Neuronal stem cell (in vitro differentiated cells): ENCODE measurements at regions not wholly inside any gene's neighbourhood (a gene's known extent, or its start where the extent isn't known, plus 50 kb on each side); places are given as distances from the start of the nearest gene placed in this dataset.

ENCODE experiments used
- DNase-seq: peaks from one replicate; pipeline ENCODE4 v3.0.0-alpha.2; 2013; ENCODE audit warnings: low spot score
- H2AFZ ChIP-seq: one replicate; pipeline ENCODE4 v1.6.1; 2013; ENCODE audit warnings: mild to moderate bottlenecking, low read length, inconsistent platforms
- H2AK5ac ChIP-seq: 2 replicates; pipeline ENCODE4 v1.6.1; 2013; ENCODE audit warnings: low read depth, mild to moderate bottlenecking, inconsistent platforms, low read length, moderate library complexity, mixed read lengths
- H2BK120ac ChIP-seq: 2 replicates; pipeline ENCODE4 v1.6.1; 2013; ENCODE audit warnings: low read depth, mild to moderate bottlenecking, inconsistent platforms, low read length, moderate library complexity, mixed read lengths
- H2BK12ac ChIP-seq: one replicate; pipeline ENCODE4 v1.6.1; 2013; ENCODE audit warnings: low read length, inconsistent platforms
- H2BK15ac ChIP-seq: 2 replicates; pipeline ENCODE4 v1.6.1; 2013; ENCODE audit warnings: mild to moderate bottlenecking, low read length, inconsistent platforms, mixed read lengths
- H2BK5ac ChIP-seq: one replicate; pipeline ENCODE4 v1.6.1; 2013; ENCODE audit warnings: inconsistent platforms, mild to moderate bottlenecking, low read length, moderate library complexity
- H3K14ac ChIP-seq: one replicate; pipeline ENCODE4 v1.6.1; 2013; ENCODE audit warnings: low read length, inconsistent platforms
- H3K18ac ChIP-seq: 2 replicates; pipeline ENCODE4 v1.6.1; 2013; ENCODE audit warnings: low read length, inconsistent platforms
- H3K23ac ChIP-seq: 2 replicates; pipeline ENCODE4 v1.6.1; 2013; ENCODE audit warnings: low read depth, mild to moderate bottlenecking, mixed read lengths, low read length, inconsistent platforms; ENCODE audit not compliant: poor library complexity
- H3K27ac ChIP-seq: replicated peaks from 3 replicates; pipeline ENCODE4 v1.5.1; 2013; ENCODE audit warnings: low read length, inconsistent platforms
- H3K27me3 ChIP-seq, 3 experiments: 2 replicates each; pipeline ENCODE4 v1.6.1; 2013; ENCODE audit warnings: low read length in 3 of 3, mild to moderate bottlenecking in 2 of 3, inconsistent platforms in 1 of 3, low read depth in 1 of 3, mixed read lengths in 1 of 3, moderate library complexity in 1 of 3; ENCODE audit not compliant: control insufficient read depth in 3 of 3, insufficient read depth in 3 of 3
- H3K36me3 ChIP-seq, 2 donors: replicated peaks in 1 of 2; 2 replicates each; pipeline ENCODE4 v1.6.1; 2013; ENCODE audit warnings: low read length in 2 of 2; ENCODE audit not compliant: control insufficient read depth in 2 of 2, insufficient read depth in 2 of 2
- H3K4ac ChIP-seq: 2 replicates; pipeline ENCODE4 v1.6.1; 2013; ENCODE audit warnings: inconsistent platforms, mild to moderate bottlenecking, low read length, moderate library complexity
- H3K4me1 ChIP-seq, 2 donors: 1 replicate in 1 of 2; 2 replicates in 1 of 2; pipeline ENCODE4 v1.6.1; 2013; ENCODE audit warnings: low read length in 2 of 2, low read depth in 1 of 2; ENCODE audit not compliant: control insufficient read depth in 2 of 2, insufficient read depth in 1 of 2
- H3K4me2 ChIP-seq: one replicate; pipeline ENCODE4 v1.6.1; 2013; ENCODE audit warnings: mild to moderate bottlenecking, low read length, inconsistent platforms; ENCODE audit not compliant: insufficient read depth, poor library complexity, severe bottlenecking
- H3K4me3 ChIP-seq, 2 donors: 2 replicates each; pipeline ENCODE4 v1.5.1; 2013; ENCODE audit warnings: low read length in 2 of 2, mild to moderate bottlenecking in 2 of 2, inconsistent platforms in 1 of 2, moderate library complexity in 1 of 2
- H3K79me1 ChIP-seq: one replicate; pipeline ENCODE4 v1.6.1; 2013; ENCODE audit warnings: low read depth, mild to moderate bottlenecking, inconsistent platforms, low read length, moderate library complexity
- H3K9ac ChIP-seq: one replicate; pipeline ENCODE4 v1.6.1; 2013; ENCODE audit warnings: mild to moderate bottlenecking, low read depth, low read length, inconsistent platforms; ENCODE audit not compliant: poor library complexity
- H3K9me3 ChIP-seq, 2 donors: replicated peaks in 1 of 2; 2 replicates each; pipeline versions ENCODE3 to v1.6.1; 2013; ENCODE audit warnings: low read length in 2 of 2, mild to moderate bottlenecking in 2 of 2, inconsistent platforms in 1 of 2, low read depth in 1 of 2, mixed read lengths in 1 of 2, moderate library complexity in 1 of 2; ENCODE audit not compliant: control insufficient read depth in 2 of 2, insufficient read depth in 1 of 2
- H4K8ac ChIP-seq: one replicate; pipeline ENCODE4 v1.6.1; 2013; ENCODE audit warnings: low read depth, mild to moderate bottlenecking, inconsistent platforms, low read length, moderate library complexity
- H4K91ac ChIP-seq: one replicate; pipeline ENCODE4 v1.6.1; 2013; ENCODE audit warnings: low read length, low read depth, mild to moderate bottlenecking, inconsistent platforms; ENCODE audit not compliant: poor library complexity
- WGBS, 2 donors: extraction: QIAGEN DNeasy Blood & Tissue Kit; methylation state at CpG; one replicate each; pipeline ENCODE4 v1.1.7; 2013; ENCODE audit warnings: missing lambda C conversion rate in 2 of 2, mixed read lengths in 1 of 2; ENCODE audit not compliant: insufficient read length in 2 of 2, insufficient replicate concordance in 1 of 2; ENCODE audit errors: extremely low coverage in 2 of 2; 5-methylcytosine and 5-hydroxymethylcytosine counted together

- Histone ChIP-seq H3K79me1 (no peaks in the 10 kb centered on the region), H3K4me1 (peaks cover 0 to under 1% of the 10 kb centered on the region in 2 donors), H3K9me3 (no peaks in the 10 kb centered on the region), H3K4me3 (no peak overlapping the region), H2AFZ (no peak overlapping the region), H3K9ac (no peak overlapping the region), H2BK120ac (no peak overlapping the region), H2BK12ac (no peak overlapping the region), H4K91ac (no peak overlapping the region), H3K4me2 (no peak overlapping the region), H3K23ac (no peak overlapping the region), H3K36me3 (no peaks in the 10 kb centered on the region), H2AK5ac (no peak overlapping the region), H3K27ac (no peak overlapping the region), H2BK15ac (no peak overlapping the region), H3K27me3 (no peaks in the 10 kb centered on the region), H3K4ac (no peak overlapping the region), H2BK5ac (no peak overlapping the region), H3K18ac (no peak overlapping the region), H4K8ac (no peak overlapping the region), H3K14ac (no peak overlapping the region)
- no CpG with 5 or more reads among the region's 5 CpGs for WGBS, 2 donors
- DNase-seq = no peak
Measured at GRCh38 chr11:131146827-131147490, 223.5 kb upstream of the NTM start.

GRCh38 chr11:131154351-131154750, 216.1 kb upstream of the NTM start:
- Histone ChIP-seq H3K9me3 (peaks cover 0 to 2% of the 10 kb centered on the region in 2 donors), H2BK120ac (no peak overlapping the region), H3K27ac (no peak overlapping the region), H4K91ac (no peak overlapping the region), H2AFZ (peak overlapping the region; percentile 13), H3K14ac (no peak overlapping the region), H4K8ac (no peak overlapping the region), H3K4ac (no peak overlapping the region), H2BK15ac (no peak overlapping the region), H3K4me1 (peaks cover 0 to 4% of the 10 kb centered on the region in 2 donors), H3K36me3 (no peaks in the 10 kb centered on the region), H2BK5ac (no peak overlapping the region), H3K23ac (no peak overlapping the region), H3K27me3 (no peaks in the 10 kb centered on the region), H3K4me2 (no peak overlapping the region), H2AK5ac (no peak overlapping the region), H3K9ac (no peak overlapping the region), H3K79me1 (no peaks in the 10 kb centered on the region), H3K4me3 (no peak overlapping the region), H2BK12ac (no peak overlapping the region), H3K18ac (no peak overlapping the region)
- DNase-seq = no peak
- WGBS, 2 donors = no CpG with 5 or more reads among the region's 7 CpGs

GRCh38 chr11:131157678-131158077, 212.7 kb upstream of the NTM start:
- Histone ChIP-seq H4K8ac (no peak overlapping the region), H2BK15ac (no peak overlapping the region), H4K91ac (no peak overlapping the region), H3K4me2 (no peak overlapping the region), H2BK12ac (no peak overlapping the region), H2BK120ac (no peak overlapping the region), H3K4me1 (peaks cover 0 to 2% of the 10 kb centered on the region in 2 donors), H3K27ac (no peak overlapping the region), H2AK5ac (no peak overlapping the region), H3K27me3 (peaks cover 0 to 8% (median 0%) of the 10 kb centered on the region in 3 experiments), H3K9me3 (peaks cover 0 to 2% of the 10 kb centered on the region in 2 donors), H3K79me1 (no peaks in the 10 kb centered on the region), H3K4me3 (no peak overlapping the region), H3K18ac (no peak overlapping the region), H3K9ac (no peak overlapping the region), H3K4ac (no peak overlapping the region), H3K14ac (no peak overlapping the region), H3K23ac (no peak overlapping the region), H3K36me3 (no peaks in the 10 kb centered on the region), H2BK5ac (no peak overlapping the region), H2AFZ (no peak overlapping the region)
- WGBS, 2 donors = no CpG with 5 or more reads among the region's 2 CpGs
- no peak for DNase-seq

- Histone ChIP-seq H3K4me2 (no peak overlapping the region), H2AK5ac (no peak overlapping the region), H2BK120ac (no peak overlapping the region), H3K4ac (no peak overlapping the region), H2BK5ac (no peak overlapping the region), H3K36me3 (no peaks in the 10 kb centered on the region), H2BK15ac (no peak overlapping the region), H3K9ac (no peak overlapping the region), H3K27ac (no peak overlapping the region), H3K23ac (no peak overlapping the region), H3K4me1 (no peaks in the 10 kb centered on the region), H4K91ac (no peak overlapping the region), H3K9me3 (no peaks in the 10 kb centered on the region), H2AFZ (no peak overlapping the region), H3K27me3 (peaks cover 0 to 8% (median 0%) of the 10 kb centered on the region in 3 experiments), H4K8ac (no peak overlapping the region), H3K14ac (no peak overlapping the region), H3K79me1 (no peaks in the 10 kb centered on the region), H3K4me3 (no peak overlapping the region), H2BK12ac (no peak overlapping the region), H3K18ac (no peak overlapping the region)
- DNase-seq = no peak
- WGBS, 2 donors = no CpG with 5 or more reads among the region's 7 CpGs
Measured at GRCh38 chr11:131160846-131161245, 209.6 kb upstream of the NTM start.
